ENCODE measurements at regions not wholly inside any gene's neighbourhood (a gene's known extent, or its start where the extent isn't known, plus 50 kb on each side); places are given as distances from the start of the nearest gene placed in this dataset.

- DNase-seq (ENCODE audit: insufficient read length, low spot score) (no peak), FAIRE-seq (peak; percentile 18)
These were observed 53.1 kb upstream of the GLRA2 start for GRCh38 chrX:14476205-14476604.

DNA sequence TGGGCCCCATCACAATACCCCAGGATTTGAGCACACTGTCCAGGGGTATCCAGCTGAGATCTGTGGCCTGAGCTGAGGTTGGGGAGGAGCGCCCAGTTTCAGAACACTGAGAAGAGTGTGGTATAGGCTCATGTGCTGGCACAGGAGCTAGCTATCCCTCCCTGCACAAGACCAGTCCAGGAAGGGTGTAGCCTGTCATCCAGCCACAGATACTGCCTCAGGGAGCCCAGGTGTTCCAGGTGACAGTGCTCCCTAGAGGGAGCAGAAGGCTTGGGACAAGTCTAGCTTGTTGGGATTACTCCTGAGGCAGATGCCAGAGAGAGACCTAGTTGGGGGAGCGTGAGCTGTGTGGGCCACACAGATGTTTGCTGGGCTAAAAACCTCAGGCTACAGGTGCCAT lies 79.6 kb upstream of the GLRA2 start:
- FAIRE-seq (no peak), DNase-seq (ENCODE audit: insufficient read length, low spot score) (no peak)

DNA sequence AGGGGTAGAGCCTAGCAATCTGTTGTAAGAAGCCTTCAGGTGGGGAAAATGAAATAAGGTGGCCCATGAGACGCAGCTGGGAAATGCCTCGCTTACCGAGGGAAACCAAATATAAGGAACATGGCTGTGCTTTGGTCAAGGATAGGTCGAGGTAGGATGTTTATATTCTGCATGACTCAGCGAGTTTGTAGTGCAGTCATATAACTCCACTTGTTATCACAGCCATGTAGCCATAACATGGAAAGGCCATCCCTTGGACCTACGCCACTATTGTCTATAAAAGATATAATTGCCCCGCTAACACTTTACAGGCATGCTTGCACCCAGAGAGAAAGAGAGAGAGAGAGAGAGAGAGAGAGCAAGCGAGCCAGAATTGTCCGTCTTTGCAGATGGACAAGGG lies 80.9 kb upstream of the GLRA2 start:
- no peak for DNase-seq (ENCODE audit: insufficient read length, low spot score)
- no peak for FAIRE-seq

DNA sequence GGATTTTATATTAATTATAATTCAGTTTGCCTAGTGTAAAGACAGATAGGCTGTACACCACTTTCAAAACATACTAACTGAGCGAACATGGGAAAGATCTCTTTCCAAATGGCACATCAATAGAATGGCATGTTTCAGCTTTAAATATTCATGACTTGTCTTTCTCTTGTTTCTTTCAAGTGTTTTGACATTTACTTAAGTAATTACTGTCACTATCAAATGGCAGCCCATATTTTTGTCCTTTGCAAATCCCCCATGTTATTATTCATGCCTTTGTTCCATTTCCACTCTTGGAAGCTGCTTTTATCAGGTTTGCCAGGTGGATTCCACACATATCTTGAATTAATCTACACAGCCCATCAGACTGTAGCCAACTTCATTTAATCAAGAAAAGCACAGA lies 89.2 kb upstream of the GLRA2 start:
- FAIRE-seq = no peak
- no peak for DNase-seq (ENCODE audit: insufficient read length, low spot score)

DNA sequence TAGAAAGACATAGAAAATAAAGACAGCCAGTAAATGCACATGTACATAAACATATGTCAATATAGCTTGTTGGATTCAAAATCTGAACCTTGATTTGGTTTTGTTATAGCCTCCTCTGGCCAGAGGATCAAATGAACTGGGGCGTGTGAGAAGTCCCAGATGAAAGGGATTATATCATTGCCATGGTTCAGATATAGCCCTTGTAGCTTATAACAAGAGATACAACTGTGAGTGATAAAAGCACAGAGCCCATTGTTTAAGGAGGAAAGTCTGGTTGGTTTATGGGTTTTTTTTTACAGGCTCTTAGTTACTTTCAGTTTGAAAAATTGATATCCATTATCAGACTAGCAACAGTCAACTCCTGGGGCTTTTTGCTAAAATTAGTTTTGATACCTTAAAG lies 101.7 kb upstream of the GLRA2 start:
- FAIRE-seq (no peak), DNase-seq (ENCODE audit: insufficient read length, low spot score) (no peak)

GRCh38 chrX:14420841-14421240 lies 108.5 kb upstream of the GLRA2 start:
- DNase-seq (ENCODE audit: insufficient read length, low spot score) (no peak), FAIRE-seq (no peak)

- FAIRE-seq = no peak
- DNase-seq (ENCODE audit: insufficient read length, low spot score) = no peak
These were observed 116.7 kb upstream of the GLRA2 start for GRCh38 chrX:14412686-14413085.

DNA sequence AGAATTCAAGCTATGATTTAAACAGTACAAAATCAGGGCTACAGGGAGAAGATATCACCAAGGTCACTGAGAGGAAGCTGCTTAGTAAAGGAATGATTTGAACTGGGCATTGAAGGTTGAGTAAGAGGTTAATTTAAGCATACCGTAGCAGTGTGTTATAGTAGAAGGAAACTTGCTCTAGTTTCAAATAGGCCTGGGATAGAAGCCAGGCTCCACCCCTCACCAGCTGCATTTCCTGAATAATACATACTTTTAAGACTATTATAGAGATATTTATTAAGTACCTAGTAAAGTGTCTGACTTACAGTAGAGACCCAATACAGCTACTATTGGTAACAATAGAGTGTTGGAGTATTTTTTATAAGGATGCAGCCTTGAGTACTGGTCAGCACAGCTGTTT lies 118.0 kb upstream of the GLRA2 start:
- no peak for FAIRE-seq

GRCh38 chrX:14409341-14409740 lies 120.0 kb upstream of the GLRA2 start:
- FAIRE-seq (no peak), DNase-seq (ENCODE audit: insufficient read length, low spot score) (no peak)

More for the DNA sequence above, 118.0 kb upstream of the GLRA2 start:
- DNase-seq (ENCODE audit: insufficient read length, low spot score) = no peak

DNA sequence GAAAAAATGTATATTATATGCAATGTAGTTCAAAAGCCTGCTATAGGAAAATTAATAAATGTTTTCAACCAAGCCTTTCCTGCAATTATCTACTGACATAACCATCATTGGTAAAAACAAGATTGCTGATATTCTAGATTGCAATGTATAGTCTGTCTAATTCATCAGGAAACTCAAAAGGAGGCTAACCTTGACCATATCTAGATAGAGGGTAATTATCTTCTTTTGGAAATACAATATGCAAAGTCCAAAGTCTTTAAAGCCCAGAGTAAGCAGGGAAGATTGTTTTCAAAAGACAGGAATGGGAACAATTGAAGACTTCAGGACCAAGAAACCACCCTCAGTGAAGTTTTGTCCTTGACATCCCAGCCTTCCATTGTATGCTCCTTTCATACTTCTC lies 123.1 kb upstream of the GLRA2 start:
- FAIRE-seq = no peak

DNA sequence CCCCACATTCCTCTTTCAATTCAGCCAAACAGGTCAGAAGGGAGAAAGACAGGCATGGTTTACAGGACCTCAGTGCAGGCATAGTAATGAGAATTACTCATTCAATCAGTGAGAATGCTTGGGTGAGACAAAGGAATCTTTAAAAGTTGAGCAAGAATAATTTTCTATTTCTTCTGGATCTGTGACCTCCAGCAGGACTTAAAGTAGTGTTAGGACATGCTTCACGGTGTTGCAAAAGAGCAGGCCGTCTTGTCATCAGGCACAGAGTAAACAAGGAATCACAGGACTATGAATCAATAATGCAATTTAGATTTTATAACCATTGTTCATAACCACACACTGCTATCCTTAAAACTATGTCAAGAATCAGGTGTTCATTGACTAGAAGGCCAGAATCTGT lies 130.6 kb upstream of the GLRA2 start:
- no peak for DNase-seq (ENCODE audit: insufficient read length, low spot score)

More for the DNA sequence above, 123.1 kb upstream of the GLRA2 start:
- no peak for DNase-seq (ENCODE audit: insufficient read length, low spot score)

DNA sequence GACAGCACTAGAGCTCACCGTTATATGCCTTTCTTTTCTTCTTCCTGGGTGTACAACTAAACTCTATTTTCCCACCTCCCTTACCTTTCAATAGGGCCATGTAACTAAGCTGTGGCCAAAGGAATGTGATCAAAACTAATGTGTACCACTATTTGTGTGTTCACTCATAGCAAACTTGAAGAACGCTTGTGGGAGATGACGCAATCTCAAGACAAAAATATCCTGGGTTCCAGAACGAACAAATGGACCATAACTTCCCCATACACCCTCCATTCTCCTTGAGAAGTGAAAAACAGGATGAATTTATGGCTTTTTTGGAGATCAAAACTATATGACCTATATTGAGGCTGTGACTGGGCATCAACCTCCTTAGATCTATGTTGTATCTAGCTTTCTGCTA lies 139.7 kb upstream of the GLRA2 start:
- DNase-seq (ENCODE audit: insufficient read length, low spot score) (no peak), FAIRE-seq (no peak)

More for the DNA sequence above, 130.6 kb upstream of the GLRA2 start:
- FAIRE-seq = no peak

DNA sequence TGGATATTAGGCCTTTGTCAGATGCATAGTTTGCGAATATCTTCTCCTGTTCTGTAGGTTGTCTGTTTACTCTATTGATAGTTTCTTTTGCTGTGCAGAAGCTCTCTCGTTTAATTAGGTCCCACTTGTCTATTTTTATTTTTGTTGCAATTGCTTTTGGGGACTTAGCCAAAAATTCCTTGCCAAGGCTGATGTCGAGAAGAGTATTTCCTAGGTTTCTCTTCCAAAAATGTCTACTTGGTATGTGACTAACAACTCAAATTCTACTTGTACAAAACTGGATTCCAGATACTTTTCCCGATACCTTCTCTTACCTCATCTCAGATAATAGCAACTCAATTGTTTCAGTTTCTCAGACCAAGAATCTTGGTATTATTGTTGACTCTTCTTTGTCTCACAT lies 142.4 kb upstream of the GLRA2 start:
- DNase-seq (ENCODE audit: insufficient read length, low spot score) = no peak
- FAIRE-seq = peak; percentile 21

- DNase-seq (ENCODE audit: insufficient read length, low spot score) (no peak), FAIRE-seq (no peak)
These were observed 149.3 kb upstream of the GLRA2 start for GRCh38 chrX:14380044-14380443.

- FAIRE-seq = no peak
- no peak for DNase-seq (ENCODE audit: insufficient read length, low spot score)
These were observed 151.9 kb upstream of the GLRA2 start for GRCh38 chrX:14377427-14377826.

GRCh38 chrX:14363728-14364127 lies 165.6 kb upstream of the GLRA2 start:
- FAIRE-seq = no peak
- DNase-seq (ENCODE audit: insufficient read length, low spot score) = no peak

DNA sequence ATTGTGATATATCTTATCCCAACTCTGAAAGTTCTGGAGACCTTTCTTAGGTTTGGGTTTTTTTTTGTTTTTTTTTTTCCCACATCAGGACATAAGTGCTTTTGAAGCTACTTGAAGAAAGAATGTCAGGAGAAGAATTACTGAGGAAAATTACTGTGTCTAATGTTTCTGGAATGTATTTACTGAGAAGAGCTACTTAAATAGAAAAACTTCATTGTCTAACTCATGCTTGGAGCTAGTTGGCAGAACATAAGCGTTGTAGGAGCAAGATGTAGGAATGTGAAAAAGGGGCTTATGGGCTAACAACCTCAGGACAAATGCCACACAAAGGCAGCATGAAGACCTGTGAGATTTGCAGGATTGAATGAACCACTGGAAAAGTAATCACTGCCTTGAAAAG lies 166.6 kb upstream of the GLRA2 start:
- no peak for DNase-seq (ENCODE audit: insufficient read length, low spot score)
- FAIRE-seq = no peak

DNA sequence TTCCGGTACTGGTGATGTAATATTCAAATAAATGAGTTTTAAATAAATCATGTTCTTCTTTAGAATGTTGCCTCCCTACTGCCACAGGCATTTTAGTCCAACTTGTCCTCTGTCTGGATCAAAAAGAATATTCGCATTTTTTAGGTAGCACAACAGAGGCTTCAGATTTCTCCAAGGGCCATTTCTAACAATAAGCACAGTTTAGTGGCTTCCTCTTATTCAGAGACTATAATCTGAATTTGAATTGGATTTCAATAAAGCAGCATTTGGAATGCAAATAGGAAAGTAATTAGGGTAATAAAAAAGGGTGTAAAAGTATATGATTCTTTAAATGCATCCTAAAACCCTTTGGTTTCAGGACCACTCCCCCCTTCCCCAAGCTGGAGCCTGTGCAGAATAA lies 167.9 kb upstream of the GLRA2 start:
- DNase-seq (ENCODE audit: insufficient read length, low spot score) = no peak
- no peak for FAIRE-seq

GRCh38 chrX:14359727-14360126 lies 169.6 kb upstream of the GLRA2 start:
- DNase-seq (ENCODE audit: insufficient read length, low spot score) = no peak

GRCh38 chrX:14359316-14359715 lies 170.0 kb upstream of the GLRA2 start:
- no peak for DNase-seq (ENCODE audit: insufficient read length, low spot score)
- FAIRE-seq = peak; percentile 33

More at GRCh38 chrX:14359727-14360126, 169.6 kb upstream of the GLRA2 start:
- no peak for FAIRE-seq

DNA sequence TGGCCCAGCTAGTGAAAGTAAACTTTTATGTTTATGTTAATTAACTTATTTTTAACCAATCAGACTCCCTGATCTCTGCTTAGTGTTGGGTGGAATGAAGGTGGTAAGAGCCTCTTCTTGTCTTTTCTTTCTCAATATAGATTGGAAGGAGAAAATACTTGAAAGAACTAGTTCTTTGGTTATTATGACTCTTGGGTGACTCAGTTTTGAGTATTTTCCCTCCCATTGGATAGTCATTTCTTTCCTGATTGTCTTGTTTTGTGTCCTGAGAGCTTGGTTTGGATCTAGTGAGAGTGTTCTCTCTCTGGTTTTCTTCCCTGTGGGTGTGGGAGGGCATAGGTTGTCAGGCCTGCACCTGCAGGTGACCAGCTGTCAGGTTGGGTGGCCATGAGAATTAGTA lies 172.0 kb upstream of the GLRA2 start:
- DNase-seq (ENCODE audit: insufficient read length, low spot score) (no peak), FAIRE-seq (no peak)

DNA sequence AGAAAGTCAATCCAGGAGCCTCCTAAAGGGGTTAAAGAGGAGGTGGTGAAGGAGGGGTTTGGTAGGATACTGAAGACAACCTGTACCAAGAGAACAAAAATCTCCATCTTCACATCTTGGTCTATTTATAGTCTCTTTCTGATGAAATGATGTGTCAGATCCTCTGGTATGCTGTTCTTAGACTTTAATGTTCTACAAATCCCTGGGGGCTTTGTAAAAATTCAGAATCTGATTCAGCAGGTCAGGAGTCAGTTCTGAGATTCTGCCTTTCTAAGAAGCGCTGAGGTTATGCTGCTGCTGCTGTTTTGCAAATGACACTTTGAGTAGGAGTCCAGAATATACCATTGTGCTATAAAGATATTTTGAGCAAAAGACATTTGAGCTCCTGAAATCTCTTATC lies 172.9 kb upstream of the GLRA2 start:
- FAIRE-seq = no peak
- DNase-seq (ENCODE audit: insufficient read length, low spot score) = no peak

GRCh38 chrX:14355556-14355955 lies 173.8 kb upstream of the GLRA2 start:
- FAIRE-seq (no peak), DNase-seq (ENCODE audit: insufficient read length, low spot score) (no peak)

- DNase-seq (ENCODE audit: insufficient read length, low spot score) (no peak), FAIRE-seq (no peak)
These were observed 174.8 kb upstream of the GLRA2 start for GRCh38 chrX:14354521-14354920.

Data from GM19239 (cell line).